ENCODE measurements at regions not wholly inside any gene's neighbourhood (a gene's known extent, or its start where the extent isn't known, plus 50 kb on each side); places are given as distances from the start of the nearest gene placed in this dataset.

GRCh38 chr5:4011943-4012342 lies 416.3 kb downstream of the IRX1 start:
- H3K4me1 ChIP-seq, result no peaks in the 10 kb centered on the region
- intact Hi-C loops (cut with DNase I), result no loop called here
- no peaks in the 10 kb centered on the region for H3K9me3 ChIP-seq
- H3K4me3 ChIP-seq, result no peak overlapping the region
- no peaks in the 10 kb centered on the region for H3K27me3 ChIP-seq
- no peak for TF ChIP-seq POLR2AphosphoS5 (IDR thresholded peaks at IDR 0.05; ENCODE audit: insufficient read depth in 1 of 2, low read depth in 1 of 2)
- TF ChIP-seq, protein P1, sequence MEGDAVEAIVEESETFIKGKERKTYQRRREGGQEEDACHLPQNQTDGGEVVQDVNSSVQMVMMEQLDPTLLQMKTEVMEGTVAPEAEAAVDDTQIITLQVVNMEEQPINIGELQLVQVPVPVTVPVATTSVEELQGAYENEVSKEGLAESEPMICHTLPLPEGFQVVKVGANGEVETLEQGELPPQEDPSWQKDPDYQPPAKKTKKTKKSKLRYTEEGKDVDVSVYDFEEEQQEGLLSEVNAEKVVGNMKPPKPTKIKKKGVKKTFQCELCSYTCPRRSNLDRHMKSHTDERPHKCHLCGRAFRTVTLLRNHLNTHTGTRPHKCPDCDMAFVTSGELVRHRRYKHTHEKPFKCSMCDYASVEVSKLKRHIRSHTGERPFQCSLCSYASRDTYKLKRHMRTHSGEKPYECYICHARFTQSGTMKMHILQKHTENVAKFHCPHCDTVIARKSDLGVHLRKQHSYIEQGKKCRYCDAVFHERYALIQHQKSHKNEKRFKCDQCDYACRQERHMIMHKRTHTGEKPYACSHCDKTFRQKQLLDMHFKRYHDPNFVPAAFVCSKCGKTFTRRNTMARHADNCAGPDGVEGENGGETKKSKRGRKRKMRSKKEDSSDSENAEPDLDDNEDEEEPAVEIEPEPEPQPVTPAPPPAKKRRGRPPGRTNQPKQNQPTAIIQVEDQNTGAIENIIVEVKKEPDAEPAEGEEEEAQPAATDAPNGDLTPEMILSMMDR (IDR thresholded peaks at IDR 0.05), result no peak
- no peak for TF ChIP-seq POLR2A (IDR thresholded peaks at IDR 0.05)
- DNase-seq (ENCODE audit: extremely low spot score in 2 of 2), result no peak
- H3K27ac ChIP-seq, result no peak overlapping the region
- no peaks in the 10 kb centered on the region for H3K36me3 ChIP-seq

DNA sequence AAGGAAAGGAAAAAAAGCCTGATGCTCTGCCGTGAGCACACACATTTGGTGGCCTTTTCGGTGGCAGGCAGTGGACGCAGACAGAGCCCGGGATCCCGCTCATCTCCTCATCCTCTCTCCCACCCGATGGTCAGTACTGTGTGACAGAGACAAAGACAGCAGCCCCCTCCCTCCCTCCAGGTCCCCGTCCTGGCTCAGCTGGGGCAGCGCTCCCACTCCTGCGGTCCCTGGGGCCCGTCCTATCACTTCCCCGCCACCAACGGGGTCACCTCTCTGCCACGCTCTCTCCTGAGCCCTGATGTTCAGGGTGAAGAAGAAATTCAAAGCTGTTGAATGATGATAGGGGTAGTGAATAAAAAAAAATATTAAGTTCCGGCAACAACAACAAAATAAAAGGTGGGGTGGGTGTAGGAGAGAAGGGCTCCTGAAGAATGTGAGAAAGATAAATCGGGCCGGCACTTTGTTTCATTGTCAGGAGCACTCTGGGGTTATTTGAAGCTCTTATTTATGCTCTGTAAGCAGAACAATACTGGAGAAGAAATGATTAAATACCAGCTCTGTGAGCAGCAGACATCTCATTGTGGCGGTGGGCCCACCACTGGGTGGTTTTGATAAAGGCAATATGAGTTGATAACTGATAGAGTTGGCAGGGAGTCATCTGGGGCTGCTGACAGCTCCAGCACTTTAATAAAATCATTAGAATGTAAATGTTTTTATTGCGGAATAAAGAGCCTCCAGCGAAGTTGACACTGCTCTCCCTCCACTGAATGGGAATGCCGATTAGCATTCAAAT lies 417.7 kb downstream of the IRX1 start:
- no peaks in the 10 kb centered on the region for H3K9me3 ChIP-seq
- intact Hi-C loops (cut with DNase I), result no loop called here
- DNase-seq (ENCODE audit: extremely low spot score in 2 of 2), result no peak
- no peak overlapping the region for H3K4me3 ChIP-seq
- no peaks in the 10 kb centered on the region for H3K36me3 ChIP-seq
- H3K27ac ChIP-seq, result no peak overlapping the region
- H3K4me1 ChIP-seq, result peaks cover 4% of the 10 kb centered on the region
- no peaks in the 10 kb centered on the region for H3K27me3 ChIP-seq
- TF ChIP-seq POLR2AphosphoS5 (IDR thresholded peaks at IDR 0.05; ENCODE audit: insufficient read depth in 1 of 2, low read depth in 1 of 2) (no peak), POLR2A (IDR thresholded peaks at IDR 0.05) (no peak)
- TF ChIP-seq, protein P1 (IDR thresholded peaks at IDR 0.05), result no peak

- no peak overlapping the region for H3K4me3 ChIP-seq
- DNase-seq (ENCODE audit: extremely low spot score in 2 of 2), result no peak
- TF ChIP-seq POLR2A (IDR thresholded peaks at IDR 0.05) (no peak), POLR2AphosphoS5 (IDR thresholded peaks at IDR 0.05; ENCODE audit: insufficient read depth in 1 of 2, low read depth in 1 of 2) (no peak)
- TF ChIP-seq, protein P1 (IDR thresholded peaks at IDR 0.05), result no peak
- H3K9me3 ChIP-seq, result no peaks in the 10 kb centered on the region
- H3K4me1 ChIP-seq, result peaks cover 18% of the 10 kb centered on the region
- intact Hi-C loops (cut with DNase I), result no loop called here
- no peak overlapping the region for H3K27ac ChIP-seq
- no peaks in the 10 kb centered on the region for H3K27me3 ChIP-seq
- no peaks in the 10 kb centered on the region for H3K36me3 ChIP-seq
Observed at GRCh38 chr5:4015709-4016108, 420.1 kb downstream of the IRX1 start.

- DNase-seq (ENCODE audit: extremely low spot score in 2 of 2), result no peak
- no peak for TF ChIP-seq POLR2A (IDR thresholded peaks at IDR 0.05)
- no peak for TF ChIP-seq POLR2AphosphoS5 (IDR thresholded peaks at IDR 0.05; ENCODE audit: insufficient read depth in 1 of 2, low read depth in 1 of 2)
- TF ChIP-seq, protein P1 (IDR thresholded peaks at IDR 0.05), result no peak
- Histone ChIP-seq H3K4me1 (peaks cover 22% of the 10 kb centered on the region), H3K4me3 (no peak overlapping the region), H3K27ac (no peak overlapping the region), H3K9me3 (no peaks in the 10 kb centered on the region), H3K36me3 (no peaks in the 10 kb centered on the region), H3K27me3 (no peaks in the 10 kb centered on the region)
- intact Hi-C loops (cut with DNase I), result no loop called here
Observed at GRCh38 chr5:4017076-4017803, 421.6 kb downstream of the IRX1 start.

DNA sequence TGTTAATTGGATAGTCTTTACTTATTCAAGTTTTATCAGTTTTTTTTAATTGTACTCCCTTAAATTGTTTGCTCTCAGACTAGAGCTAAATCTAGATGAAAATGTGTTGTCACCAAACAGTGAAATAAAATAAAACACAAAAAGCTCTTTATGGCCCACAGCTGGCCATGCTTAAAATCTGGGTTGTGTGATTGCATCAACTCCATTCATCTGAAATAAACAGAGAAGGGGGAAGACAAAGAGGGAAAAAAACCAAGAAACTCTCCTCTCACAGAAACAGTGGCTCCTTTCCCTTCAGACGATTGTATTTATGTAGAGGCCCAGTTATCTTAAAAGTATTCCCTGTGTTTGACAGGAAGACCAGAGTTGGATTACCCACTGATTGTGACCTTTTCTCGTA lies 422.4 kb downstream of the IRX1 start:
- H3K4me1 ChIP-seq, result peaks cover 22% of the 10 kb centered on the region
- no peak overlapping the region for H3K4me3 ChIP-seq
- intact Hi-C loops (cut with DNase I), result no loop called here
- TF ChIP-seq, protein P1 (IDR thresholded peaks at IDR 0.05), result no peak
- TF ChIP-seq POLR2AphosphoS5 (IDR thresholded peaks at IDR 0.05; ENCODE audit: insufficient read depth in 1 of 2, low read depth in 1 of 2) (no peak), POLR2A (IDR thresholded peaks at IDR 0.05) (no peak)
- no peaks in the 10 kb centered on the region for H3K9me3 ChIP-seq
- H3K27ac ChIP-seq, result no peak overlapping the region
- H3K36me3 ChIP-seq, result no peaks in the 10 kb centered on the region
- H3K27me3 ChIP-seq, result no peaks in the 10 kb centered on the region
- DNase-seq (ENCODE audit: extremely low spot score in 2 of 2), result no peak
